Stimulated activated effector memory CD8-positive, alpha-beta T cell treated with anti-CD3 and anti-CD28 coated beads, Interleukin-12 subunit alpha, Interleukin-12 subunit beta, amount 100 ng/mL, for 72 hours (primary cell): ENCODE measurements at regions not wholly inside any gene's neighbourhood (a gene's known extent, or its start where the extent isn't known, plus 50 kb on each side); places are given as distances from the start of the nearest gene placed in this dataset.

Source experiments
- ATAC-seq: fragments of 150-1000 bp; cut with Tn5 transposase; 2 replicates; pipeline ENCODE4 v1.10.0; 2021
- DNase-seq, 2 donors: peaks; one replicate each; pipeline ENCODE4 v3.0.0; 2021 to 2022; ENCODE audit warnings: low spot score in 2 of 2
- H3K27ac Mint-ChIP-seq: one replicate; pipeline ENCODE4 v1.8.0; 2022; ENCODE audit warnings: mild to moderate bottlenecking, mixed read lengths
- H3K36me3 Mint-ChIP-seq: one replicate; pipeline ENCODE4 v1.8.0; 2022; ENCODE audit warnings: mild to moderate bottlenecking, mixed read lengths
- H3K4me1 Mint-ChIP-seq: one replicate; pipeline ENCODE4 v1.8.0; 2022; ENCODE audit warnings: mixed read lengths
- H3K4me3 Mint-ChIP-seq: one replicate; pipeline ENCODE4 v1.8.0; 2022; ENCODE audit warnings: mild to moderate bottlenecking, mixed read lengths
- H3K9me3 Mint-ChIP-seq: one replicate; pipeline ENCODE4 v1.8.0; 2022; ENCODE audit warnings: mixed read lengths

DNA sequence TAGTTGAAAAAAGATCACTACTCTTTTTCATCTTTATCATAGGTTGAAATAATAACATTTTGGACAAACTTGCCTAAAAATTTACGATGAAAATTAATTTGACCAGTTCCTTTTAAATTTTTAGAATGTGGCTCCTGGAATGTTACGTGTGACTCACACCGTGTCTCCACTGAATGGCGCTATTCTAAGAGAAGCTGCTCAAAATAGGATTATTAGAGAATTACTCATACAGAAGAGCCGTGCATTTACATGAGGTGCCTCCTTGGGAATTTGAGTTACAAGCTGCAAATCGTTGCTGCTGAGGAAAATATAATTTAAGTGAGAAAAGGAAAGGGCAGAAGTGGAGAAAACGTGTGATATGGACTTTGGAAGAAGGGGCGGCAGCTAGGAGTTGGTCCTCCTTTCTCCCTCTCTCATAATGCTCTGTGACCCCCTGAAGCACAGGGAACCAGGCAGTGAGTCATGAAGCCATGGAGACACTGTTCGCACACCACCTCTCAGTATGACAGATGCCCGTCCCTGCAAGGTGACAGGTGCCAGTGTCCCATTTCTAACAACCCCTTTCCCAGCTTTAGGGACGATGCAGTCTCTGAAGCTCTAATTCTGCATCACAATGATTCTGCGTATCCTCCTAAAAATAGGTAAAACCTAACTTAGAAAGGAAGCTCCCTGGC is 323.2 kb upstream of the COBL start:
- H3K4me1 Mint-ChIP-seq = no peaks in the 10 kb centered on the region
- ATAC-seq (no peak), DNase-seq (no peak)
- no peaks in the 10 kb centered on the region for H3K36me3 Mint-ChIP-seq
- peaks cover 14% of the 10 kb centered on the region for H3K9me3 Mint-ChIP-seq
- H3K27ac Mint-ChIP-seq = no peak overlapping the region
- H3K4me3 Mint-ChIP-seq = no peak overlapping the region

DNA sequence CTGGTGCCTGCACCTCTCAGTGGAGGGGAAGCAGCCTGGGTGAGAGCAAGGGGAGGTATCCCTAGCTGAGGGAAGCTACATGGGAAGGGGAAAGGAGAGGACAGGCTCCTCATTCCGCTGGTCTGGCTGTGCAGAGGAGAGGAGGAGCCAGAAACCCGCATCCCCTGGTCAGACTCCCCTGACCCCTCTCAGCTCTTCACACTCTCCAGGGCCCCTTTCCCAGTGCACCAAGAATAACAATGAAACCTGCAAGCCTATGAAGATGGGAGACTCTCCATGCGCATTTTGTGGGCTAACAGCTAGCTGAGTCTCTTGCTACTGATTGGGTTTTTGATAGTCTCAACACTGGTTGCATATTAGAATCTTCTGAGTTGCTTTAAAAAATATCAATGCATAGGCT is 319.9 kb upstream of the COBL start:
- H3K4me1 Mint-ChIP-seq = no peaks in the 10 kb centered on the region
- no peak overlapping the region for H3K4me3 Mint-ChIP-seq
- peaks cover 14% of the 10 kb centered on the region for H3K9me3 Mint-ChIP-seq
- ATAC-seq (no peak), DNase-seq (no peak)
- no peak overlapping the region for H3K27ac Mint-ChIP-seq
- H3K36me3 Mint-ChIP-seq = no peaks in the 10 kb centered on the region

DNA sequence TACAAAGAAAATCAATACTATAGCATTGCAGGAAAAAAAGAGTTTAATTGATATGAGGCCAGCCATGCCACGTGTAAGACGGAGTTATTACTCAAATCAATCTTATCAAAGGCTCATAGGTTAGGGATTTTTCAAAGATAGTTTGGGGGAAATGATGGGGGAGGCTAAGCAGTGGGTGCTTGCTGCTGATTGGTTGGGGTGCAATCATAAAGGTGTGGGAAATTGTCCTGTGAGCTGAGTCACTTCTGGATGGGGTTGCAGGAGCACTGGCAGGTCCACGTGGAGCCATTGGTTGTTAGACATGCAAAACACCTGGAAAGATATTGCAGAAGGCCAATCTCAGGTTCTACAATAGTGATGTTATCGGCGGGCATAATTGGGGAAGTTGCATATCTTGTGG is 319.2 kb upstream of the COBL start:
- Mint-ChIP-seq H3K36me3 (no peaks in the 10 kb centered on the region), H3K4me1 (no peaks in the 10 kb centered on the region)

DNA sequence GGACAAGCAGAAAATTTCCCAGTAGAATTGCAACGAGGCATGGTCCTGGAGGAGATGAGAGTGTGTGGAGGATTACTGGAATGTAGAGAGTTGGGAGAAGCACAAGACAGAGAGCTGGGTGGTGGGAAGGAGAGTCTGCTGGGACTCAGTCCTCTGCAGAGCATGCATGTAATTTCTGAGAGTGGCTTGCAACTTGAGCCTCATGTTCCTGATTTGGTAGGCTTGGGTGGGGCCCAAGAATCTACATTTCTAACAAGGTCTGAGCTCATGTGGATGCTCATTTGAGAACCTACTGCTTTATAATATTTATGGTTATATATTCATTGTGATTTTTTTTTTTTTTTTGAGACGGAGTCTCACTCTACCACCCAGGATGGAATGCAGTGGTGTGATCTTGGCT is 317.9 kb upstream of the COBL start:
- Mint-ChIP-seq H3K4me3 (no peak overlapping the region), H3K9me3 (peaks cover 18% of the 10 kb centered on the region), H3K27ac (no peak overlapping the region), H3K36me3 (no peaks in the 10 kb centered on the region), H3K4me1 (no peaks in the 10 kb centered on the region)
- DNase-seq = no peak
- ATAC-seq = no peak

More for the DNA sequence above, 319.2 kb upstream of the COBL start:
- Mint-ChIP-seq H3K9me3 (peaks cover 14% of the 10 kb centered on the region), H3K27ac (no peak overlapping the region), H3K4me3 (no peak overlapping the region)
- ATAC-seq (no peak), DNase-seq (no peak)

DNA sequence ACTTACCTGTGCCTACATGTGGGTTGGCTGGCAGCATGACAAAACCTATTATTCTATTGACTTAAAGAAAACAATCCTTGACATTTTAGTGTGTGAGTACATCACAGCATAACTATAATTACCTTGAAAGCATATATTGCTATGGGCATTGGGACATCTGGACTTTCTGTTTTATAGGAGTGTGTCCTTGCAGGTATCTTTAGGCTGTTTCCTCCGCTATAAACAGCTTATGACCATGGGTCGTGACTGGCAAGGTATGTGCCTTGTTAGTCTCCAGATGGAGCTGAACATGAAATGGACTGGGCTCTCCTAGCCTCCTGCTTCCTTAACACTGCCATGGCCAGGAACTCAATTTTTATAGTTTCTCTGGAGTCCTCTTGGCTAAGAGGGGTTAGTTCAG is 317.4 kb upstream of the COBL start:
- no peaks in the 10 kb centered on the region for H3K4me1 Mint-ChIP-seq
- DNase-seq (no peak), ATAC-seq (no peak)
- peaks cover 19% of the 10 kb centered on the region for H3K9me3 Mint-ChIP-seq
- H3K4me3 Mint-ChIP-seq = no peak overlapping the region
- no peaks in the 10 kb centered on the region for H3K36me3 Mint-ChIP-seq
- H3K27ac Mint-ChIP-seq = no peak overlapping the region

DNA sequence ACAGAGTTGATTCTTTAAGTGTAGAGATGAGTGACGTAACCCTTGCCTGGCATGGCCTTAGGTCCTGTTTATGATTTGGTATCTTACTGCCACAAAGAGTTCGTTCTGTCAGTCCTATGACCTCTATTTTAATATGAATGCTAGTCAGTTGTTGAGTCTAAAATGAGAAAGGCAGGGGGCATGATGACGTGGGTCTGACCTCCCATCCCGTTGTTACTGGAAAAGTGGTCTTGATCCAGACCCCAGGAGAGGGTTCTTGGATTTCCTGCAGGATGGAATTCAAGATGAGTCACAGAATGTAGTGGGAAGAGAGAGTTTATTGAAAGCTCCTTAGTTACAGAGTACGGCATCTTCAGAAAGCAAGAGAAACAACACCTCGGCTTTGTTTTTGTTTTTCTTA is 317.0 kb upstream of the COBL start:
- ATAC-seq = no peak
- Mint-ChIP-seq H3K4me1 (no peaks in the 10 kb centered on the region), H3K4me3 (no peak overlapping the region), H3K9me3 (peaks cover 19% of the 10 kb centered on the region), H3K36me3 (no peaks in the 10 kb centered on the region), H3K27ac (no peak overlapping the region)
- DNase-seq = no peak

DNA sequence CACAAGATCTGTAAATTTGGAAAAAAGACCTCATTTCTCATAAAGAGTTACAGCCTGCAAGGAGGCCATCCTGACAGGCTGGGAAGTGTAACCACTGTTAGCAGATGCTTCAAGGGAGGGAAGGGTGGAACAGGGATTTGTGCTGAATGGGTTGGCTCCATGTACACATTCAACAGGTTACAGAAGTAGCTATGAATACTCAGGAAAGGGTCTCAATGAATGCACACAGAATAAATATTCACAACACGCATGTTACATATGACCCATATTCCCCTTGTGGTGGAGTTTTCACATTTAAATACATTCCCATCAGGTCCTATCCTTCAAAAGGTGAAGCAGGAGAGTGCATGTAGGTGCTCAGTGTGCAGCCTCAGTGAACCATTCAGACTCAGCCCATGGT is 316.4 kb upstream of the COBL start:
- peaks cover 19% of the 10 kb centered on the region for H3K9me3 Mint-ChIP-seq

DNA sequence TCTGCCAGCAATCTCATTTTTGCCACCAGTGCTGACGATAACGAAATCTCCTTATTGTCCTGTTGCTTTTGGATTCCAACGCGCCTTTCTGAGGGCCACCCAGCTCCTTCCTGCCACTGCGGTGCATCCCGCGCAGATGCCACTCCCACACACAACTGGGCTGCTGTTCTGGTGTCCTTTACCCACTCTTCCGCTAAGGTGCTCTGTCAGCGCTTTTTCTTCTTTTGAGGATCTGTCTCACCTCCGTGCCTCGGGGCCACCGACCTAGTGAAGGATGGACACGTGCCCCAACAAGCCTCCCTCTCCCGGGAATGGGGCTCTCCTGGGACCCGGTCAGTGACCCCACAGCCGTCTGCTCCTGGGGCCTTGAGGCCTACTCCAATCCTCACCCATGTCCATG is 314.3 kb upstream of the COBL start:
- Mint-ChIP-seq H3K36me3 (no peaks in the 10 kb centered on the region), H3K9me3 (peaks cover 14% of the 10 kb centered on the region), H3K4me1 (no peaks in the 10 kb centered on the region), H3K4me3 (no peak overlapping the region), H3K27ac (no peak overlapping the region)
- DNase-seq (no peak), ATAC-seq (no peak)

More for the DNA sequence above, 316.4 kb upstream of the COBL start:
- Mint-ChIP-seq H3K4me3 (no peak overlapping the region), H3K27ac (no peak overlapping the region), H3K36me3 (no peaks in the 10 kb centered on the region), H3K4me1 (no peaks in the 10 kb centered on the region)
- DNase-seq = no peak
- ATAC-seq = no peak

DNA sequence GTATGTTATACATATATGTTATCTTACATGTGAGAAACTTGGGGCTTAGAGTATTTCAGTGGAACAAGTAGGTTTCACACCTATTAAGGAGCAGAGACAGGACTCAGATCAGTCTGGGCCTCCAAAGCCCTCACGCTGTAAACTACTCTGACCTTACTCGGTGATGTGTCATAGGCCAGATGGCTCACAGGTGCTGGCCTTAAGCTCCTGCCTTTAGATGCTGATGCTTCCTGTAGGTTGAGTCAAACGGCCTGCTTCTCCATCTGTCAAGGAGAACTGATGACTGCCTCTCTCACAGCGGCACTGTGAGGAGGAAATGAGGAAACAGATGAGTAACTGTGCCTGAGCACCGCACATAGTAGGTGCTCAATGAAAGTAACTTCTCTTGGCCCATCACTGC is 312.6 kb upstream of the COBL start:
- no peak for DNase-seq
- ATAC-seq = no peak
- no peak overlapping the region for H3K27ac Mint-ChIP-seq
- H3K36me3 Mint-ChIP-seq = no peaks in the 10 kb centered on the region
- H3K4me1 Mint-ChIP-seq = no peaks in the 10 kb centered on the region
- H3K4me3 Mint-ChIP-seq = no peak overlapping the region
- peaks cover 7% of the 10 kb centered on the region for H3K9me3 Mint-ChIP-seq

DNA sequence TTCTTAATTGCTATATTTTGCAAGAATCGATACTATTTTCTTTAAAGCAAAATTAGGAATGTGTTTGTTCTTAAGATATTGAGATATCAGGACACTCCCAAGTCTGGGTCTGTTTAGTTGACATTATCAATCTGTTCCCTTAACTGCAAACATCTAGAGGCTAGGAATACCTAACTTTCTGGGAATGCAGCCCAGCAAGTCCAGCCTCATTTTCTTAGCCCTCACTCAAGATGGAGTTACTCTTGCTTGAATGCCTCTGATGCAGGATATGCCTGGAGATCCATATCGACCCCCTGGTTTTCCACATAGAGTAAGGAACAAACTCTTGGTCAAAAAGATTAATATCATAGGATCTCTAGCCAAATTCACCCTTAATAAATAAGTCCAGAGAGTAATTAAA is 305.3 kb upstream of the COBL start:
- H3K9me3 Mint-ChIP-seq = peaks cover 15% of the 10 kb centered on the region
- DNase-seq (no peak), ATAC-seq (no peak)
- H3K36me3 Mint-ChIP-seq = no peaks in the 10 kb centered on the region
- no peak overlapping the region for H3K4me3 Mint-ChIP-seq
- no peaks in the 10 kb centered on the region for H3K4me1 Mint-ChIP-seq
- no peak overlapping the region for H3K27ac Mint-ChIP-seq

DNA sequence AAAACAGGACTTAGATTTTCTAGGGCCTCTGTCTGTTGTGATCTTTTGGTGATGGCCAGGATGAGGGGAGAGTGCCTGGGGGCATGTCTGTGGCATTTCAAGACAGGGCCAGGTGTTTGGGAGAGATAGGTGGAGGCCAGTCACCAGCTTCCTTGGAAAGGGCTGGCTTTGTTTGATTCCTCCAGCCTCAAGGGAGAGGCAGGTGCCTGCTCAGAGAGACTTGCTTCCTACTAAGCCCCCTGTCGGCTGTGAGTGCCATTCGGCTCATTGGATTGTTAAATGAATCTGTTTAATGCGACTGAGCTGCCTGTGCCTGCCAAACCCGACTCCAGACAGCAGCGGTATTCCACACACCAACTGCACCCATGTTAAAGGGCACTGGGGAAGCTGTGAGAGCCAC is 304.1 kb upstream of the COBL start:
- Mint-ChIP-seq H3K9me3 (peaks cover 16% of the 10 kb centered on the region), H3K27ac (no peak overlapping the region), H3K4me3 (no peak overlapping the region), H3K36me3 (no peaks in the 10 kb centered on the region), H3K4me1 (no peaks in the 10 kb centered on the region)
- DNase-seq (no peak), ATAC-seq (no peak)

DNA sequence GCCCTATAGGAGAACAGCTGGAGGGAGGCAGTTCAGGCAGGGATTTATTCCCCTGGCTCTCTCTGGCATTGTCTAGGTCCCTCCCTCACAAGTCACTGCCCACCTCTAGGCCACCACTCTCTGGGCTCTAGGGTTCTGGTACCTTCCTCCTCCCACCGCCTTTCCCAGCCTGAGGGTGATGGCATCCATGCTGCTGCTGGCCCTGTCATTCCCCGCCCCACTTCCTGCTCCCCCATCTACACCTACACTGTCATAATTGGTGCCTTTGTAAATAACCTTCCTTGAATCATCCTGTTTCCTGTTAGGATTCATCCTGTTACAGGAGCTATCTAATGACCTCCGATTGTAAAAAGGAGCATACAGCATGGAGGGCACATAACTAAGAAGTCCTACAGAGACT is 303.3 kb upstream of the COBL start:
- H3K4me1 Mint-ChIP-seq = no peaks in the 10 kb centered on the region
- H3K9me3 Mint-ChIP-seq = peaks cover 19% of the 10 kb centered on the region

DNA sequence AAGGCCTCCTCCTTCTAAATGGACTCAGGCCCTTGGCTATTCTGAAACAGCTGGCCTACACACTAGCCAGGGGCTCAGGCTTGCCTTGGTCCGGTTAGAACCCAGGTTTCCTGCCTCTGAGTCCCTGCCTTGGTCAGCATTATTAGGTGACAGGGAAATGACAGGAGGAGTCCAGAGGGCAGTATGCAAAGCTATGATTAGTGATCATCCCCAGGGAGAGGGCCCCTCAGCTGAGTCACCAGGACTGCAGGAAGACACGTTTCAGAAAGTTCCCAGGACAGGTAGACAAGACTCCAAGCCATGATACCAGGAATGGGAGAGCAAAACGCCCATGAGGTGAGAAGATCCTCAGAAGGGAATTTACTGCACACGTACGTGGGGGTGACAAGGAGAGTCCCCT is 301.1 kb upstream of the COBL start:
- no peak for DNase-seq
- no peak for ATAC-seq
- Mint-ChIP-seq H3K9me3 (peaks cover 13% of the 10 kb centered on the region), H3K27ac (no peak overlapping the region), H3K4me3 (no peak overlapping the region), H3K4me1 (no peaks in the 10 kb centered on the region), H3K36me3 (no peaks in the 10 kb centered on the region)

More for the DNA sequence above, 303.3 kb upstream of the COBL start:
- ATAC-seq (no peak), DNase-seq (no peak)
- Mint-ChIP-seq H3K4me3 (no peak overlapping the region), H3K27ac (no peak overlapping the region), H3K36me3 (no peaks in the 10 kb centered on the region)

DNA sequence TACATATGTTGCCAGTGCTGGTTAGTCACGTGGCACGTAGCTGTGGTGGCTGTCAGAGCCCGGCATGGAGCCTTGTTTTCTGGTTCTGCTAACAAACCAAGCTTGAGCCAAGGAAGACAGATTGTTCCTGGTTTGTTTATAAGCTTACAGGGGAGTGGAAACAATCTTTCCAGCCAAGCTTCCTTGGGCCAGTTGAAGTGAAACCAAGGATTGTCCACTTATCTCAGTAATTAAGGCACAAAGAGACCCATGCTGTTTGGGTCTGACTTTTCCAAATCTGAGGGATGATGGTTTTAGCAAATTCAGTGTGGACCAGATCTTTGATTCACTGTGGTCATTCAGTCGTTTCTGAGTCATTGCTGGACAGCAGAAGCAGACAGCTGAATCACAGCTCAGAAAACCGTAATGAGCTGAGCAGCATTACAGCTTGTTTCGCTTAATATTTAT is 297.3 kb upstream of the COBL start:
- no peak for DNase-seq
- H3K36me3 Mint-ChIP-seq = no peaks in the 10 kb centered on the region
- H3K27ac Mint-ChIP-seq = no peak overlapping the region
- no peak overlapping the region for H3K4me3 Mint-ChIP-seq
- peaks cover 9% of the 10 kb centered on the region for H3K9me3 Mint-ChIP-seq
- no peak for ATAC-seq
- no peaks in the 10 kb centered on the region for H3K4me1 Mint-ChIP-seq

DNA sequence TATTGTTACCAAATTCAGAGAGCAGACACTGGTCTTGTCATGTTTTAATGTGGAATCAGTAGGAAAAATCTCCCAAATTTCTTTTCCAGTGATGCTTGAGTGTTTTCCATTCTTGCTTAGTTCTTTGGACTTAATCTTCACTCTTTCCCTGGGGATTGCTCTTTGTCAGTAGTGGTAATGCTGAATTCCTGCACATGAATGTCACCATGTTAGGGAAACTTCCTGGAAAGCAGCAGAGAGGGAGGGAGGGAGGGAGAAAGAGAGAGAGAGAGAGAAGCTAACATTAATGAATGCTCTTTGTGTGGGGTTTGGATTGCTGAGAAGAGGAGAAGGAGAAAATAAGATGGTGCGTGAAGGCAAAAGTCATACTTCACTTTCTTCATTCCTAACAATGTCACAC is 295.3 kb upstream of the COBL start:
- H3K36me3 Mint-ChIP-seq = no peaks in the 10 kb centered on the region
- no peaks in the 10 kb centered on the region for H3K4me1 Mint-ChIP-seq
- H3K9me3 Mint-ChIP-seq = peaks cover 10% of the 10 kb centered on the region
- no peak for ATAC-seq
- no peak for DNase-seq
- H3K4me3 Mint-ChIP-seq = no peak overlapping the region
- H3K27ac Mint-ChIP-seq = no peak overlapping the region

DNA sequence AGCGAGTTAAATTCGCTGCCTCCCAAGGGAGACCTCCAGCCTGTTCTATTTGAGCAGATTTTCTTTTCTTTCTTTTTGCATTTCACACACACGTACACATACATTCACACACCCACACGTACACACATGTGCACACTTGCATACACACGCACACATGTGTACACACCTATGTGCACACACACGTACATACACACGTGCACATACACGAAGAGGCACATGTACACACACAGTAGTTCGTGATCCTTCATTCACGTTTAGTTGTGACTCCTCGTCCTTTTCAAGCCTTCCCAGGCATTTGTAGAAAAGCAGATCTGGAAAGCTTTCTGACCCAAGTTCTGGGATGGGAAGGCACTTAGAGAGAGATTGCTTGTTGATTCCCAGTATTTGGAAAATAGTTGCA is 290.8 kb upstream of the COBL start:
- H3K27ac Mint-ChIP-seq = no peak overlapping the region
- ATAC-seq (no peak), DNase-seq (no peak)
- H3K4me3 Mint-ChIP-seq = no peak overlapping the region
- H3K4me1 Mint-ChIP-seq = no peaks in the 10 kb centered on the region
- no peaks in the 10 kb centered on the region for H3K36me3 Mint-ChIP-seq
- H3K9me3 Mint-ChIP-seq = peaks cover 6% of the 10 kb centered on the region
